Fibroblast of upper back skin (primary cell): ENCODE measurements at regions not wholly inside any gene's neighbourhood (a gene's known extent, or its start where the extent isn't known, plus 50 kb on each side); places are given as distances from the start of the nearest gene placed in this dataset.
"Not testable (repeated sequence)": the region's sequence is repeated elsewhere in the genome, so short reads cannot be mapped to it uniquely, and the experiment has no call there.

ENCODE experiments used
- DNase-seq: peaks from one replicate; pipeline ENCODE4 v3.0.0-alpha.2; 2013

DNA sequence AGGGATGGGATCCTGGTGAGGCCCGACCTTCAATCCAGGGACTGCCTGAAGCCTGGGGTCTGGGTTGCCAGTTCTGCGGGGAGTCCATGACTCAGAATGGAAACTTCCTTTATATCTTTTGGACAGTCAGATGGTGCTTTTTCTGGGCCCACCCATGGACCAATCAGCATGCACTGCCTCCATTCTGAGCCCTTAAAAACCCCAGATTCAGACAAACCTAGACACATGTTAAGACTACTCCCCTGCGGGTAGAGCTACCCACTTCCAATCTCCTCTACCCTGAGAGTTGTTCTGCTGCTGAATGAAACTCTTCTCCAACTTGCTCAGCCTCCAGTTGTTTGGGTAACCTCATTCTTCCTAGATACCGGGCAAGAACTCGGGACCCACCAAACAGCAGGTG, 1315.2 kb upstream of the MIR17HG start:
- no peak for DNase-seq

- DNase-seq, result no peak
Measured at GRCh38 chr13:90032841-90033493, 1314.5 kb upstream of the MIR17HG start.

GRCh38 chr13:90039516-90039915, 1308.0 kb upstream of the MIR17HG start:
- no peak for DNase-seq

- no peak for DNase-seq
Measured at GRCh38 chr13:90047600-90047999, 1299.9 kb upstream of the MIR17HG start.

DNA sequence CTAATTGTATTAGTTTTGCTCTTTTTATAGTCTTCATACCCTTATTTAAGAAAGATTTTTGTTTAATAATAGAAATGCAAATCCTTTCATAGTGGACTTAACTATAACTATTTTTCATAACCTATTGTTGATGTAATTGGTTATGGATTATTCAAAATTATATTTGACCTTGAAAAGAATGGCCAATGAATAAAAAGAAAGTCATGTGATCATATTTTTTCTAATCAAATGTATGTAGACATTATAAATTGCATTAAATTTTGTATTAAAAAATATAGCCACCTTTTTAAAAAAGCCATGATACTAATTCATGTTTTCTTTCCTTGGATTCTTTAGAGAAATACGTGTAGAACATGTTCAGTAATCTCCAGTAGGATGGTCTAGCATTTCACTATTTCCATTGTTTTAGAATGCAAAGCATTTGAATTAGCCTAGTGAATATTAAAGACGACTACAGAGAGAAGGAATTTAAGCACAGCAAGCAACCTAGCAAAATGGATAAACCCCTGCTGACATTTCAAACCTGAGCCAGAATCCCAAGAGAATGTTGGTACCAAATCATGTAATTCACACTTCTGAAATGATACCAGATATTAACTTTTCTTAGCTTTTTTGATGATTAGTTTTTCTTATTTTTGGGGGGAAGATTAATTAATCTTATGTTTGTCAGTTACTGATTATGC, 1297.4 kb upstream of the MIR17HG start:
- DNase-seq, result no peak

- peak; percentile 3 for DNase-seq
Measured at GRCh38 chr13:90055121-90055520, 1292.4 kb upstream of the MIR17HG start.

- no peak for DNase-seq
Measured at GRCh38 chr13:90055760-90056159, 1291.7 kb upstream of the MIR17HG start.

- DNase-seq, result not testable (repeated sequence)
Measured at GRCh38 chr13:90064226-90064625, 1283.3 kb upstream of the MIR17HG start.

- DNase-seq, result no peak
Measured at GRCh38 chr13:90068658-90069057, 1278.8 kb upstream of the MIR17HG start.

GRCh38 chr13:90070362-90070761, 1277.1 kb upstream of the MIR17HG start:
- DNase-seq, result no peak

DNA sequence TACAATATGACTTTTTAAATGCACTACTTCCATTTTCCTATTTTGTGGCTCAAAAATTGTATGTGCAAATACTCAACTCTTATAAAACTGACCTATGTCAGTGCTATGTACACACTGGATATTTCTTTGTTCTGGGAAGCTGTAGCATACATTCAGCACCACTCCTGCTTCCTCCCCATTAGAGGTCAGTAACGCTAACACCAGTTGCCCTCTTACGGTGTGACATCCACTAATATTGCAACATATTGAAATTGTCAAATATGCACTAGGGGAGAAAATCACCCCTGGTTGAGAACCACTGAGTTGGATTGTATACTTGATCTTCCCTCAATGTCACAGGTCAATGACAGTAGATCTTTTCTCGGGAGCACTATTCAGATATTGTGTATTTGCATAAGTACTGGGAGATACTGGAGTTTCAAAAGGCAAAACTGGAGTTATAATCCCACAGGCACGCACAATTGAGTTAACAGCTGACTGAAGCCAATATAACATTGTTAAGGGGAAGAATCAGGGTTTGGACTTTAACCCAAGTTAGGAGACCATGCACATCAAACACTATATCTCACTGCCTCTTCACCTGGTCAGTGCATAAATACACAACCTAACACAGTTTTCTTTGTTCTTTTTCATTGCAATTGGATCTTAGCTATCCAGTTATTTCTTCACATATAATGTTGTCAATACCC, 1276.5 kb upstream of the MIR17HG start:
- DNase-seq, result no peak

- peak; percentile 74 for DNase-seq
Measured at GRCh38 chr13:90084684-90085290, 1262.7 kb upstream of the MIR17HG start.

DNA sequence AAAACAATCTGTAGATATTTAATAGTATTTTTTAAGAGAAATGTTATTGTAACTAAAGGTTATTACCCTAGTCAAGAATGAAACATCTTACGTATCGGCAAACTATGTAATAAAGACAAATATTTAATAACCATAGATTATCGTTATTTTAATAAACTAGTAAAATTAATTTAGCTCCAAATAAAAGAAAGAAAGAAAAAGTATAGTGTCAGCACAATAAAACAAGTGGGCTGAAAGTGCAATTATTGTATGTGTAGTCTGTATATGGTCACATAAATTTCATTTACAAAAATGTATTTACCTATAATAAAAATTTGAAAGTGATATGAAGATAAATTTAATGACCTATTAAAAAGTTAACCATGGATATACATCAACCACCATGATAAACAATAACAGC, 1258.4 kb upstream of the MIR17HG start:
- no peak for DNase-seq

- DNase-seq, result no peak
Measured at GRCh38 chr13:90091611-90092010, 1255.9 kb upstream of the MIR17HG start.

GRCh38 chr13:90094357-90094756, 1253.1 kb upstream of the MIR17HG start:
- no peak for DNase-seq

GRCh38 chr13:90098577-90098976, 1248.9 kb upstream of the MIR17HG start:
- DNase-seq, result no peak

DNA sequence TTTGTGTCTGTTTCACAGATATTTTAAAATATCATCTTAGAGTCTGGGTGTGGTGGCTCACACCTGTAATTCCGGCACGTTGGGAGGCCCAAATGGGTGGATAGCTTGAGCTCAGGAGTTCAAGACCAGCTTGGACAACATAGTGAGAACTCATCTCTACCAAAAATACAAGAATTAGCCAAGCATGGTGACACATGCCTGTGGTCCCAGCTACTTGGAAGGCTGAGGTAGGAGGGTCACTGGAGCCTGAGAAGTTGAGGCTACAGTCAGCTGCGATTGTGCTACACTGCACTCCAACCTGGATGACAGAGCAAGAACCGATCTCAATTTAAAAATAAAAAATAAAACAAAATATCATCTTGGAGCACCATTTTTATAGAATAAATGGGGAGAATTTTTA, 1247.6 kb upstream of the MIR17HG start:
- no peak for DNase-seq

DNA sequence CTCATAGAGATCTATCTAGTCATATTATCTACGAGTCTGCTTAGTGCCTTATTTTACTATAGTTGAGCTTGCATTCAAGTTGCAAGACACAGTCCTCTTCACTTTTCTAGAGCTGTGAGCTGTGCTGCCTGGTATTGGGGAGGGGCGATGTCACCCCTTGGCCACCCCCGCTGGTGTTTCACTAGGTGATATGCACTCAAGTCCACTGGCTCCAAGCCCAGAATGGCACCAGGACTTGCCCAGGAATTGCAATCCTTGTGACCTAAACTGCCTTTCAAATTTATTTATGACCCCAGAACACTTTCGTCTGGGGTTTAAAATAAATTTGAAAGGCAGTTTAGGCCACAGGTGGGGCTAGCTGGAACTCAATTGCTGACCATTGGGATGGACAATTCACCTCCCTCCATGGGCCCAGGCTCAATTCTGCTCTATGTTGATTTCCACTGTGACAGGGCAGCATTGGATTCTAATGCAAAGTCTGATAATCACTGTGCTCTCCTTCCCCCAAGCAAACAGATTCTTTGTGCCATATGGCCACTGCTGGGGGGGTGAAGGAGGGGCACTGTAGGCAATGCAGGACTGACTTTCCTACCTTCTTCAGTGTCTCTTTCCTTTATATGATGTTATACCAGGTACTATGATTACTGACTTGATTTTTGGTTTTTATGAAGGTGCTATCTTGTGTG, 1244.2 kb upstream of the MIR17HG start:
- DNase-seq, result no peak

GRCh38 chr13:90104764-90105163, 1242.7 kb upstream of the MIR17HG start:
- DNase-seq, result no peak

- peak; percentile 65 for DNase-seq
Measured at GRCh38 chr13:90105276-90105675, 1242.2 kb upstream of the MIR17HG start.

DNA sequence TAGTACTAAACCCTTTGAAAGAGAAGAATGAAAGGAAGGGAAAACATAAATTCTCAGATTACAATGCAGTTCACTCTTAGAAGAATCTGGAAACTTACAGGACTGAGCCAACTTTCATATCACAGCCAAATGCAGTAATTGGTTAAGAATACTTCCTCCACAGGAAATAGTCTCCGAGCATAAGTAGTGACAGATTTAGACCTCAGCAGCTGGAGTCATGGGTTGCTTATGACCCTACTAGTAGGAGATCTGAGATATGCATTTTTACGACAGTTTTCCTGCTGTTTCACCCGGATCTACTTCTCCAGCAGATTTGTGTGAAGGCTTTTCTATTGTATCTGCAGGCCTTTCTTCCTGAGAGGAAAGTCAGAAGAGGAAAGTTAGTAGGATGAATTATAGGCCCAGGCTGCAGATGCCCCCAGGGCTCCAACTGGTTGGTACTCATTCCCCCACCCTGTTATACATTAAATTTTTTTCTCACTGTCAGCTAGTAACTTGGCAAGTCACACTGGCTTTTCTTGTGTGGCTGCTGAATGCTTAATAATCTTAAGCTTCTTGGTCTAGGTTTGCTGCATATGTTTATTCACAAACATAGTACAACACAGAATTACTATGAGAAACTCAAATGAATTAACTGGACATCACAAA, 1241.5 kb upstream of the MIR17HG start:
- DNase-seq, result peak; percentile 76

DNA sequence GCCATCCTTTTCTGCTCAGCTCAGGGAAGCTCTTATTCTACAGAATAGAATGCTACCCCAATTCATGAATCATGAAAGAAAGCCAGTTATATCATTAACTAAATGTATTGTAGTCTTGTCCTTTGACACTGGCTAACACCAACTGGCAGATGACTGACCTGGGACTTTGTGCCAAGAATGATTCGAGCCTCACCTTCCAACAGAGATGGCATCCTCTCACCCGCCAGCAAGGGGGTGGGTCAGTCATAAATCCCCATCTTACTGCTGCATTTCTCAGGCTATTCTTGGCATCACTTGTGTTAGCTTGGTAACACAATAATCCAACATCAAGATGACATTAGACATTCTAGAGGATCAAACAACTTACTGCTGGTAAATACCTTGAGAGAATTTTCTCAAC, 1239.8 kb upstream of the MIR17HG start:
- no peak for DNase-seq

GRCh38 chr13:90108547-90108946, 1238.9 kb upstream of the MIR17HG start:
- DNase-seq, result peak; percentile 42
